ENCODE measurements at regions not wholly inside any gene's neighbourhood (a gene's known extent, or its start where the extent isn't known, plus 50 kb on each side); places are given as distances from the start of the nearest gene placed in this dataset.

GRCh38 chr20:54707801-54708200, 232.4 kb downstream of the DOK5 start:
- no peaks in the 10 kb centered on the region for H3K4me1 ChIP-seq (ENCODE audit: insufficient read depth, low read length)
- H3K27me3 ChIP-seq (ENCODE audit: insufficient read depth, low read length) = peaks cover 3% of the 10 kb centered on the region
- no peaks in the 10 kb centered on the region for H3K9me3 ChIP-seq (ENCODE audit: low read length)
- no peak overlapping the region for H2AFZ ChIP-seq (ENCODE audit: low read depth, low read length)
- H3K4me3 ChIP-seq (ENCODE audit: low read length) = no peak overlapping the region
- no peaks in the 10 kb centered on the region for H3K36me3 ChIP-seq (ENCODE audit: insufficient read depth, low read length)

GRCh38 chr20:54706581-54706980, 231.2 kb downstream of the DOK5 start:
- H3K4me1 ChIP-seq (ENCODE audit: insufficient read depth, low read length) = no peaks in the 10 kb centered on the region
- H3K36me3 ChIP-seq (ENCODE audit: insufficient read depth, low read length) = no peaks in the 10 kb centered on the region
- H3K4me3 ChIP-seq (ENCODE audit: low read length) = no peak overlapping the region
- H3K9me3 ChIP-seq (ENCODE audit: low read length) = no peaks in the 10 kb centered on the region
- no peak overlapping the region for H2AFZ ChIP-seq (ENCODE audit: low read depth, low read length)
- no peaks in the 10 kb centered on the region for H3K27me3 ChIP-seq (ENCODE audit: insufficient read depth, low read length)

GRCh38 chr20:54704032-54704635, 228.7 kb downstream of the DOK5 start:
- Histone ChIP-seq H3K4me1 (ENCODE audit: insufficient read depth, low read length) (no peaks in the 10 kb centered on the region), H2AFZ (ENCODE audit: low read depth, low read length) (no peak overlapping the region), H3K36me3 (ENCODE audit: insufficient read depth, low read length) (no peaks in the 10 kb centered on the region), H3K9me3 (ENCODE audit: low read length) (no peaks in the 10 kb centered on the region), H3K4me3 (ENCODE audit: low read length) (no peak overlapping the region), H3K27me3 (ENCODE audit: insufficient read depth, low read length) (no peaks in the 10 kb centered on the region)
